Transverse colon (tissue), 4 donors: ENCODE measurements at regions not wholly inside any gene's neighbourhood (a gene's known extent, or its start where the extent isn't known, plus 50 kb on each side); places are given as distances from the start of the nearest gene placed in this dataset.

ENCODE experiments used
- CTCF ChIP-seq, 5 experiments: fragments of 200-600 bp in 3 of 5; fragments of 450-650 bp in 2 of 5; sonication (generic) in 3 of 5; IDR thresholded peaks; 1 replicate in 2 of 5; 2 replicates in 3 of 5; pipeline ENCODE4 v1.5.1; 2016 to 2017; ENCODE audit warnings: antibody characterized with exemption in 5 of 5, inconsistent platforms in 3 of 5, mild to moderate bottlenecking in 2 of 5, moderate library complexity in 1 of 5
- EP300 ChIP-seq: sonication (generic); formaldehyde crosslinking; IDR thresholded peaks from one replicate; pipeline ENCODE4 v1.6.1; 2017; ENCODE audit warnings: antibody characterized with exemption, low read depth
- POLR2A ChIP-seq: fragments of 450-650 bp; IDR thresholded peaks from one replicate; pipeline ENCODE4 v1.6.1; 2016; ENCODE audit warnings: antibody characterized with exemption, mild to moderate bottlenecking, moderate library complexity
- POLR2AphosphoS5 ChIP-seq, 3 donors: sonication (generic); formaldehyde crosslinking; IDR thresholded peaks; one replicate each; pipeline ENCODE4 v1.6.1; 2016; ENCODE audit warnings: antibody characterized with exemption in 3 of 3

- TF ChIP-seq CTCF (IDR thresholded peaks at IDR 0.05), result no peak
- no peak for TF ChIP-seq POLR2A
- no peak for TF ChIP-seq EP300
- no peak for TF ChIP-seq POLR2AphosphoS5 (IDR thresholded peaks at IDR 0.05)
Observed at GRCh38 chr3:148083526-148084182, 614.0 kb upstream of the AGTR1 start.
